K562 (cell line): ENCODE measurements at regions not wholly inside any gene's neighbourhood (a gene's known extent, or its start where the extent isn't known, plus 50 kb on each side); places are given as distances from the start of the nearest gene placed in this dataset.

ENCODE experiments used
- ATAC-seq: fragments of 200-7000 bp; cut with Tn5 transposase; 3 replicates; pipeline ENCODE4 v1.9.1; 2020; ENCODE audit warnings: moderate library complexity
- BruUV-seq: library from RNA; stranded (reverse); fragments of 400-500 nt; replicated peaks from 2 replicates; lab custom pipeline; 2021; lab: Mats Ljungman, UMichigan
- CTCF ChIA-PET: fragments of 300-600 bp; formaldehyde crosslinking; extraction: SDS; loops from one replicate; lab custom pipeline; 2021; ENCODE audit warnings: low intra/inter-chr PET ratio; lab: Yijun Ruan, JAX
- POLR2A ChIA-PET: fragments of 300-600, 350-650 bp; sonication (Branson Sonifier 250); formaldehyde crosslinking; extraction: SDS; loops from one replicate; lab custom pipeline; 2021; ENCODE audit warnings: antibody characterized with exemption, inconsistent platforms; lab: Yijun Ruan, JAX
- DNase-seq, 4 experiments: peaks; one replicate each; pipeline versions ENCODE4 v3.0.0 to v3.0.0-alpha.2; 2011 to 2018; ENCODE audit warnings: low spot score in 3 of 4, mixed read lengths in 3 of 4; ENCODE audit errors: extremely low read depth in 1 of 4
- FAIRE-seq: peaks from 2 replicates; lab custom pipeline; 2011; peaks lifted over from hg19 to GRCh38; lab: Jason Lieb, UNC
- H2AFZ ChIP-seq: 2 replicates; pipeline ENCODE4 v1.6.0; 2011; ENCODE audit warnings: low read depth, low read length, control low read depth, inconsistent platforms
- H3K27ac ChIP-seq: fragments of 200-600 bp; 3 replicates; pipeline ENCODE4 v1.8.0; 2011; ENCODE audit warnings: low read depth, mild to moderate bottlenecking, control low read depth, inconsistent platforms, low read length, moderate library complexity, mixed read lengths; ENCODE audit errors: extremely low read depth
- H3K27me3 ChIP-seq, 2 experiments: fragments of 300-600 bp in 1 of 2; 2 replicates in 1 of 2; 3 replicates in 1 of 2; pipeline versions ENCODE4 v1.6.0 to v1.8.0; 2011; ENCODE audit warnings: inconsistent platforms in 2 of 2, low read length in 2 of 2, mild to moderate bottlenecking in 1 of 2, mixed read lengths in 1 of 2, moderate library complexity in 1 of 2; ENCODE audit not compliant: control insufficient read depth in 2 of 2, insufficient read depth in 2 of 2
- H3K36me3 ChIP-seq: fragments of 300-600 bp; 3 replicates; pipeline ENCODE4 v1.8.0; 2011; ENCODE audit warnings: mild to moderate bottlenecking, low read length, inconsistent platforms; ENCODE audit not compliant: control insufficient read depth, insufficient read depth
- H3K4me1 ChIP-seq, 2 experiments: fragments of 200-600 bp in 1 of 2; replicated peaks in 1 of 2; 2 replicates in 1 of 2; 3 replicates in 1 of 2; pipeline versions ENCODE4 v1.5.1 to v1.8.0; 2011; ENCODE audit warnings: inconsistent platforms in 2 of 2, low read length in 2 of 2, mild to moderate bottlenecking in 1 of 2, mixed read lengths in 1 of 2, moderate library complexity in 1 of 2; ENCODE audit not compliant: control insufficient read depth in 2 of 2, insufficient read depth in 2 of 2
- H3K4me2 ChIP-seq: 2 replicates; pipeline ENCODE4 v1.6.1; 2011; ENCODE audit warnings: low read length, control low read depth, inconsistent platforms, mixed read lengths; ENCODE audit not compliant: insufficient read depth
- H3K4me3 ChIP-seq: fragments of 200-600 bp; sonication (generic), shearing (Covaris generic); 2 replicates; pipeline ENCODE4 v1.5.1; 2016; ENCODE audit warnings: control low read depth, inconsistent platforms
- H3K79me2 ChIP-seq: fragments of 200-600 bp; 3 replicates; pipeline ENCODE4 v1.8.0; 2011; ENCODE audit warnings: low read length, inconsistent platforms; ENCODE audit not compliant: control insufficient read depth, insufficient read depth
- H3K9ac ChIP-seq, 2 experiments: 2 replicates each; pipeline versions ENCODE4 v1.6.0 to v1.6.1; 2011; ENCODE audit warnings: low read depth in 2 of 2, low read length in 2 of 2, control low read depth in 1 of 2, inconsistent platforms in 1 of 2, mild to moderate bottlenecking in 1 of 2, mixed read lengths in 1 of 2; ENCODE audit not compliant: insufficient read depth in 1 of 2
- H3K9me1 ChIP-seq: one replicate; pipeline ENCODE4 v1.6.0; 2011; ENCODE audit warnings: inconsistent platforms, mild to moderate bottlenecking, low read length, moderate library complexity; ENCODE audit not compliant: control insufficient read depth, insufficient read depth
- H3K9me3 ChIP-seq: replicated peaks from 2 replicates; pipeline ENCODE4 v1.5.1; 2011; ENCODE audit warnings: low read depth, low read length, inconsistent platforms; ENCODE audit not compliant: control insufficient read depth, insufficient read depth
- H4K20me1 ChIP-seq: replicated peaks from 2 replicates; pipeline ENCODE4 v1.6.1; 2011; ENCODE audit warnings: low read length, inconsistent platforms, mixed read lengths; ENCODE audit not compliant: control insufficient read depth, insufficient read depth
- BCL6 ChIP-seq: fragments of 250-450 bp; sonication (Bioruptor Pico); IDR thresholded peaks from 2 replicates; pipeline ENCODE4 v1.4.0; 2020
- BCOR ChIP-seq: fragments of 450-650 bp; IDR thresholded peaks from 2 replicates; pipeline ENCODE4 v1.6.1; 2016
- CCAR2 ChIP-seq: fragments of 200-400 bp; formaldehyde crosslinking; IDR thresholded peaks from 2 replicates; pipeline ENCODE4 v1.6.1; 2017; ENCODE audit warnings: mild to moderate bottlenecking, low read depth, low read length
- CEBPB ChIP-seq: fragments of 450-650 bp; IDR thresholded peaks from 2 replicates; pipeline ENCODE4 v1.6.1; 2016; ENCODE audit warnings: missing genetic modification characterization, missing compliant biosample characterization
- CEBPG ChIP-seq, 3 experiments: fragments of 200-800 bp in 1 of 3; sonication (Bioruptor generic) in 1 of 3; sonication (generic) in 1 of 3; formaldehyde crosslinking in 1 of 3; IDR thresholded peaks in 2 of 3; conservative IDR thresholded peaks in 1 of 3; 2 replicates each; pipeline versions ENCODE4 v1.6.1 to v1.8.0; 2016 to 2022; ENCODE audit warnings: missing compliant biosample characterization in 2 of 3, missing genetic modification characterization in 2 of 3, mild to moderate bottlenecking in 1 of 3, missing genetic modification reagents in 1 of 3
- CHD4 ChIP-seq: fragments of 200-600 bp; sonication (generic); IDR thresholded peaks from 3 replicates; pipeline ENCODE4 v1.6.1; 2012; ENCODE audit warnings: low read depth, mild to moderate bottlenecking, mixed read lengths, low read length, inconsistent platforms; ENCODE audit not compliant: insufficient read depth, insufficient replicate concordance, poor library complexity, severe bottlenecking
- HMG20B ChIP-seq: fragments of 250-450 bp; sonication (Bioruptor Pico); IDR thresholded peaks from 2 replicates; pipeline ENCODE4 v1.5.0; 2021; ENCODE audit warnings: mild to moderate bottlenecking
- KAT7 ChIP-seq: sonication (generic); formaldehyde crosslinking; IDR thresholded peaks from 2 replicates; pipeline ENCODE4 v1.8.0; 2022; ENCODE audit warnings: missing genetic modification reagents, mild to moderate bottlenecking, borderline replicate concordance
- MTF1 ChIP-seq: fragments of 250-450 bp; sonication (Bioruptor Pico); IDR thresholded peaks from 2 replicates; pipeline ENCODE4 v1.9.0; 2021; ENCODE audit warnings: moderate library complexity, mild to moderate bottlenecking, inconsistent platforms, borderline replicate concordance
- PTRF ChIP-seq: fragments of 450-650 bp; IDR thresholded peaks from 2 replicates; pipeline ENCODE4 v1.6.1; 2016; ENCODE audit warnings: mild to moderate bottlenecking, missing genetic modification characterization, missing compliant biosample characterization
- RCOR1 ChIP-seq, 2 experiments: IDR thresholded peaks; 2 replicates each; pipeline ENCODE4 v1.6.1; 2012; ENCODE audit warnings: low read depth in 2 of 2, low read length in 2 of 2, borderline replicate concordance in 1 of 2, improper control_type of control experiment in 1 of 2
- TGIF2 ChIP-seq: sonication (generic); formaldehyde crosslinking; IDR thresholded peaks from 2 replicates; pipeline ENCODE4 v1.8.1; 2022; ENCODE audit warnings: mild to moderate bottlenecking, missing genetic modification reagents, moderate library complexity
- YBX1 ChIP-seq: fragments of 450-650 bp; IDR thresholded peaks from 2 replicates; pipeline ENCODE4 v1.7.1; 2016; ENCODE audit warnings: mild to moderate bottlenecking
- ZNF347 ChIP-seq: fragments of 450-650 bp; formaldehyde crosslinking; IDR thresholded peaks from 2 replicates; pipeline ENCODE4 v1.4.0; 2020; ENCODE audit warnings: low read depth, mild to moderate bottlenecking, moderate library complexity
- ZNF707 ChIP-seq: fragments of 250-450 bp; sonication (Bioruptor Pico); conservative IDR thresholded peaks from 2 replicates; pipeline ENCODE4 v1.8.0; 2022; ENCODE audit warnings: inconsistent platforms, mild to moderate bottlenecking, moderate library complexity
- WGBS: fragments of 100-300 bp; shearing (Covaris generic); methylation state at CpG from one replicate; pipeline ENCODE4 v1.1.6; 2016; ENCODE audit warnings: low coverage, mixed read lengths; ENCODE audit not compliant: insufficient coverage; ENCODE audit errors: missing lambda C conversion rate; 5-methylcytosine and 5-hydroxymethylcytosine counted together
- in situ Hi-C: fragments of 300-500 bp; cut with MboI; formaldehyde crosslinking; loops from 4 replicates; pipeline ENCODE4 v1.15.0; 2018; ENCODE audit warnings: inconsistent platforms, mixed read lengths
- intact Hi-C: fragments of 100-400 bp; cut with micrococcal nuclease; formaldehyde crosslinking; loops from 2 replicates; pipeline ENCODE4 v1.14.2; 2022

GRCh38 chr12:100075598-100075997 lies 67.1 kb downstream of the BLTP3B start:
- no peak for ATAC-seq
- Histone ChIP-seq H3K79me2 (no peaks in the 10 kb centered on the region), H3K27me3 (no peaks in the 10 kb centered on the region), H3K27ac (no peak overlapping the region), H4K20me1 (no peaks in the 10 kb centered on the region), H2AFZ (no peak overlapping the region), H3K9ac (no peak overlapping the region), H3K4me1 (no peaks in the 10 kb centered on the region), H3K9me3 (no peaks in the 10 kb centered on the region; the same call in 1 of the 2 replicates), H3K4me2 (no peak overlapping the region), H3K4me3 (no peak overlapping the region), H3K9me1 (no peaks in the 10 kb centered on the region), H3K36me3 (0 out of 3 replicates have a peak, but pooled peaks cover 2% of the 10 kb centered on the region)
- no peak for DNase-seq
- WGBS = 56% methylated on average over 2 of the region's 2 CpGs
- CTCF ChIA-PET = no interaction called here
- no peak for FAIRE-seq
- BruUV-seq = no TSS peak
- TF ChIP-seq BCL6 (CRISPR knock-in tag) (no peak), CHD4 (no peak), KAT7 (CRISPR knock-in tag) (no peak), MTF1 (no peak)
- intact Hi-C loops (loop anchor here (5.0 kb wide), 1 partner anchor 52 kb away; no protein-coding TSS in a partner anchor), in situ Hi-C loops (no loop called here)
- POLR2A ChIA-PET = no interaction called here

- FAIRE-seq (no peak), ATAC-seq (no peak), DNase-seq (no peak)
- no peak overlapping the region for H3K9ac ChIP-seq
- intact Hi-C loops (no loop called here), in situ Hi-C loops (no loop called here)
- no peak overlapping the region for H3K4me3 ChIP-seq
- no peaks in the 10 kb centered on the region for H4K20me1 ChIP-seq
- H3K4me1 ChIP-seq = no peaks in the 10 kb centered on the region
- ChIA-PET POLR2A (no interaction called here), CTCF (no interaction called here)
- no peaks in the 10 kb centered on the region for H3K9me3 ChIP-seq
- BruUV-seq = no TSS peak
- H3K27ac ChIP-seq = no peak overlapping the region
- TF ChIP-seq TGIF2 (no peak), HMG20B (no peak), CEBPG (CRISPR knock-in tag; IDR thresholded peaks at IDR 0.05) (no peak), CEBPG (tag; conservative IDR thresholded peaks at IDR 0.05 in 1 of 2, IDR thresholded peaks at IDR 0.05 in 1 of 2) (peak; percentile 13 to 59; a peak in 2 of 4 replicates), CEBPB (tag) (0 out of 2 replicates have a peak, but pooled peaks have one; percentile 12), PTRF (tag) (no peak), ZNF707 (no peak), RCOR1 (IDR thresholded peaks at IDR 0.05; ENCODE audit: borderline replicate concordance in 1 of 2, low read depth in 2 of 2, low read length in 2 of 2) (no peak), YBX1 (no peak), CCAR2 (no peak), ZNF347 (CRISPR knock-in tag) (no peak), BCOR (no peak)
- no peaks in the 10 kb centered on the region for H3K27me3 ChIP-seq
- no peaks in the 10 kb centered on the region for H3K9me1 ChIP-seq
- H3K4me2 ChIP-seq = no peak overlapping the region
- no peaks in the 10 kb centered on the region for H3K79me2 ChIP-seq
- 0 out of 3 replicates have a peak, but pooled peaks cover 4% of the 10 kb centered on the region for H3K36me3 ChIP-seq
- 39% methylated on average over 1 of the region's 1 CpG for WGBS
- no peak overlapping the region for H2AFZ ChIP-seq
Observed at GRCh38 chr12:100069795-100070194, 72.9 kb downstream of the BLTP3B start.
